PC-3 (cell line): ENCODE measurements at regions not wholly inside any gene's neighbourhood (a gene's known extent, or its start where the extent isn't known, plus 50 kb on each side); places are given as distances from the start of the nearest gene placed in this dataset.

Experiments used
- CTCF ChIP-seq: fragments of 300-600 bp; sonication (generic); conservative IDR thresholded peaks from 2 replicates; pipeline ENCODE4 v1.5.1; 2017; ENCODE audit warnings: antibody characterized with exemption, low read depth, mild to moderate bottlenecking, low read length
- EZH2phosphoT487 ChIP-seq: fragments of 300-600 bp; sonication (generic); IDR thresholded peaks from 2 replicates; pipeline ENCODE4 v1.6.1; 2018; ENCODE audit warnings: mild to moderate bottlenecking, antibody characterized with exemption, low read length, borderline replicate concordance

- no peak for TF ChIP-seq CTCF
- no peak for TF ChIP-seq EZH2phosphoT487
These were observed 171.4 kb downstream of the FOXO1 start for GRCh38 chr13:40494946-40495620.
